NCI-H1048 (cell line): ENCODE measurements at regions not wholly inside any gene's neighbourhood (a gene's known extent, or its start where the extent isn't known, plus 50 kb on each side); places are given as distances from the start of the nearest gene placed in this dataset.

Experiments used
- DNase-seq: peaks from one replicate; lab custom pipeline; 2025; lab: John Stamatoyannopoulos, UW

- no peak for DNase-seq
Observed at GRCh38 chr3:13954741-13955483, 75.0 kb upstream of the WNT7A start.

- DNase-seq: no peak
Observed at GRCh38 chr3:13954266-13954665, 74.4 kb upstream of the WNT7A start.

DNA sequence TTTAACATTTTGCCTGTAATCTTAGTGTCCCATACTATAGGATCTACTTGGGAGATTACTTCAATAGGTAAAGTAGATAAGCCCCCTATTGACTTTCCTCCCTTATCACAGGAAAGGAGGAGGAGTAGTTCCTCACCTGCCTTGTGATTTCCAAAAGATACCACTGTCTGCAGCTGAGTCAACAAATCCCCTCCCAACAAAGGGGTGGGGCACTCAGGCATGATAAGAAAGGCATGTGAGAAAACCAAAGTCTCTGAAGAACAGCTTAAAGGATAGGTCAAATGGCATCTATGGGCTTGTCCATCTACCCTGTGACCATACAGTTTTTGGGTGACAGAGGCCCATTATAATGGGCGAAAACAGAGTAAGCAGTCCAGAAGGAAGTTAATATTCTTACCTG lies 71.3 kb upstream of the WNT7A start:
- no peak for DNase-seq

DNA sequence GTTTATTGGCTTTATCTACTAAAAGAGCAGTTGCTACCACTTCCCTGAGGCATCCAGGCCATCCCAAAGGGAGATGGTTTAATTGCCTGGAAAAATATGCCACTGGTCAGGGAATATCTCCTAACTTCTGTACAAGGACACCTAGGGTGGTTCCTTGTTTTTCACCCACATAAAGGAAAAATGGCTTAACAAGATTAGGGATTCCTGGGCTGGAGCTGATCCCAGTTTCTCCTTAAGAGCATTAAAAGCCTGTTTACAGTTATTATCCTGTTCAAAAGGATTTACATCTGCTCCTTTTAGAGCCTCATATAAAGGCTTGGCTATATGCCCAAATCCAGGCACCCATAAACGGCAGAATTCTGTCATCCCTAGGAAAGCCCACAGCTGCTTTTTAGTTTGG lies 70.2 kb upstream of the WNT7A start:
- no peak for DNase-seq

DNA sequence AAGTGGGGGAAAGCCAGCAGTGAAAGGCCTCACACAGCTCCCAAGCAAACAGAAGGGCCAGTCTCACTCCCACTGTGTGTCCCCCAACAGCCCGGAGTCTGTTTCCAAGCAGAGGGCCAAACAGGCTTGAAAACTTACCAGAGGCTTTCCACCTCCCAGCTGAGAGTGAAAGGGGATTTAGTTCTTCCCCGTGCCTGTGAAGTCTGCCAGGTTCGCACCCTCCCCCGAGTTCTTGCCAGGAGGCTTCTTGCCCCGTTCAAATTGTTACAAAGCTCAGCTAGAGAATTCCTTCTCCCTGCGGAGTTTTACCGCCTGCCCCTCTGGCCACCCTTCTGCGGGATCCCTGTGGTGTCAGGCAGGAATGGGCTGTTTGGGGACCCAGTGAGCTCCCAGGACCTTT lies 68.0 kb upstream of the WNT7A start:
- DNase-seq: no peak

- no peak for DNase-seq
Observed at GRCh38 chr3:13939206-13939605, 59.3 kb upstream of the WNT7A start.

DNA sequence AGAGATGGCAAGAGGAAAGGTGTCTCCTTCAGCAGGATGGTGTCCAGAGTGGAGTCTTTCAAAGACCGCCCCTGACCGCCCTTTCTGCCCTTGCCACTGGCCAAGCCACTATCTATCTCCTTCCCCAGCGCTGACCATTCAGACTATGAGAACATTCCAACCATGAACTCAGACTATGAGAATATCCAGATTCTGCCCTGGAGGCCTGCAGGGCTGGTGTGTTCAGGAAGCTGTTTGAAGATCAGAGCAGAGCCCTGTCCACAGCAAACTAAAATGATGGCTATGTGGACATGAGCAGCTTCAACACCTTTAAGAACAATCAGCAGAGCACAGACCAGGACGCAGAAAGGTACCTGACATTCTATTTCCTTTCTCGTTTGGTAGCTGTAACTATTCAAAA lies 57.3 kb upstream of the WNT7A start:
- no peak for DNase-seq

- DNase-seq: no peak
Observed at GRCh38 chr3:13935494-13936094, 55.7 kb upstream of the WNT7A start.

GRCh38 chr3:13934813-13935212 lies 54.9 kb upstream of the WNT7A start:
- no peak for DNase-seq

- DNase-seq: no peak
Observed at GRCh38 chr3:13934315-13934714, 54.4 kb upstream of the WNT7A start.

GRCh38 chr3:13932578-13933295 lies 52.9 kb upstream of the WNT7A start:
- DNase-seq: no peak

- DNase-seq: no peak
Observed at GRCh38 chr3:13931172-13931571, 51.3 kb upstream of the WNT7A start.
